LNCAP (cell line): ENCODE measurements at regions not wholly inside any gene's neighbourhood (a gene's known extent, or its start where the extent isn't known, plus 50 kb on each side); places are given as distances from the start of the nearest gene placed in this dataset.

Experiments used
- CTCF ChIP-seq: fragments of 450-650 bp; IDR thresholded peaks from 2 replicates; pipeline ENCODE4 v1.5.1; 2017; ENCODE audit warnings: mild to moderate bottlenecking

- no peak for TF ChIP-seq CTCF
Observed at GRCh38 chr18:27627927-27628326, 442.8 kb upstream of the CHST9 start.

GRCh38 chr18:27621236-27621890 is 436.3 kb upstream of the CHST9 start:
- TF ChIP-seq CTCF = no peak

- no peak for TF ChIP-seq CTCF
Observed at GRCh38 chr18:27619906-27620305, 434.8 kb upstream of the CHST9 start.

- no peak for TF ChIP-seq CTCF
Observed at GRCh38 chr18:27619090-27619772, 434.1 kb upstream of the CHST9 start.

- no peak for TF ChIP-seq CTCF
Observed at GRCh38 chr18:27616324-27616723, 431.2 kb upstream of the CHST9 start.

- TF ChIP-seq CTCF = no peak
Observed at GRCh38 chr18:27614951-27615844, 430.1 kb upstream of the CHST9 start.

GRCh38 chr18:27609221-27609620 is 424.1 kb upstream of the CHST9 start:
- no peak for TF ChIP-seq CTCF
